Neutrophil (primary cell): ENCODE measurements at regions not wholly inside any gene's neighbourhood (a gene's known extent, or its start where the extent isn't known, plus 50 kb on each side); places are given as distances from the start of the nearest gene placed in this dataset.

ENCODE experiments used
- H3K27ac ChIP-seq: fragments of 200-600 bp; sonication (generic); 2 replicates; pipeline ENCODE4 v1.5.1; 2016; ENCODE audit warnings: mild to moderate bottlenecking, moderate library complexity
- H3K27me3 ChIP-seq: fragments of 200-600 bp; sonication (generic); 2 replicates; pipeline ENCODE4 v1.6.0; 2016; ENCODE audit warnings: mild to moderate bottlenecking
- H3K36me3 ChIP-seq: fragments of 200-600 bp; sonication (generic); 2 replicates; pipeline ENCODE4 v1.5.1; 2017
- H3K4me1 ChIP-seq, 2 experiments: fragments of 200-600 bp in 1 of 2; sonication (generic) in 1 of 2; 1 replicate in 1 of 2; 2 replicates in 1 of 2; pipeline versions ENCODE4 v1.5.1 to v1.6.1; 2013 to 2016; ENCODE audit warnings: low read depth in 1 of 2, low read length in 1 of 2, mild to moderate bottlenecking in 1 of 2, moderate library complexity in 1 of 2; ENCODE audit not compliant: control insufficient read depth in 1 of 2, insufficient read depth in 1 of 2
- H3K4me3 ChIP-seq, 2 experiments: fragments of 200-600 bp in 1 of 2; sonication (generic) in 1 of 2; 1 replicate in 1 of 2; 2 replicates in 1 of 2; pipeline ENCODE4 v1.5.1; 2013 to 2016; ENCODE audit warnings: low read depth in 1 of 2, low read length in 1 of 2, mild to moderate bottlenecking in 1 of 2, moderate library complexity in 1 of 2
- H3K9me3 ChIP-seq: fragments of 200-600 bp; sonication (generic); 2 replicates; pipeline ENCODE4 v1.5.1; 2016
- CTCF ChIP-seq: fragments of 200-600 bp; sonication (generic); IDR thresholded peaks from 2 replicates; pipeline ENCODE4 v1.5.1; 2016; ENCODE audit warnings: antibody characterized with exemption

GRCh38 chr1:38625939-38626338 lies 233.6 kb downstream of the RRAGC start:
- H3K27me3 ChIP-seq, result peaks cover 25% of the 10 kb centered on the region

GRCh38 chr1:38624336-38625039 lies 235.1 kb downstream of the RRAGC start:
- H3K27me3 ChIP-seq, result peaks cover 23% of the 10 kb centered on the region
- H3K9me3 ChIP-seq, result no peaks in the 10 kb centered on the region
- no peak overlapping the region for H3K4me3 ChIP-seq
- H3K4me1 ChIP-seq, result no peaks in the 10 kb centered on the region
- TF ChIP-seq CTCF, result no peak
- H3K27ac ChIP-seq, result no peak overlapping the region
- H3K36me3 ChIP-seq, result no peaks in the 10 kb centered on the region

More at GRCh38 chr1:38625939-38626338, 233.6 kb downstream of the RRAGC start:
- H3K4me1 ChIP-seq, result no peaks in the 10 kb centered on the region
- TF ChIP-seq CTCF, result no peak
- H3K36me3 ChIP-seq, result no peaks in the 10 kb centered on the region
- no peak overlapping the region for H3K27ac ChIP-seq
- H3K4me3 ChIP-seq, result no peak overlapping the region
- no peaks in the 10 kb centered on the region for H3K9me3 ChIP-seq

- H3K27ac ChIP-seq, result no peak overlapping the region
- TF ChIP-seq CTCF, result no peak
- H3K36me3 ChIP-seq, result no peaks in the 10 kb centered on the region
- H3K9me3 ChIP-seq, result no peaks in the 10 kb centered on the region
- H3K4me1 ChIP-seq, result no peaks in the 10 kb centered on the region
- peaks cover 32% of the 10 kb centered on the region for H3K27me3 ChIP-seq
- H3K4me3 ChIP-seq, result no peak overlapping the region
Observed at GRCh38 chr1:38623529-38623928, 236.0 kb downstream of the RRAGC start.

- no peaks in the 10 kb centered on the region for H3K36me3 ChIP-seq
- H3K4me1 ChIP-seq, result no peaks in the 10 kb centered on the region
- no peak overlapping the region for H3K27ac ChIP-seq
- peaks cover 40% of the 10 kb centered on the region for H3K27me3 ChIP-seq
- no peak overlapping the region for H3K4me3 ChIP-seq
- no peaks in the 10 kb centered on the region for H3K9me3 ChIP-seq
- TF ChIP-seq CTCF, result no peak
Observed at GRCh38 chr1:38622197-38622596, 237.4 kb downstream of the RRAGC start.

- H3K4me3 ChIP-seq, result no peak overlapping the region
- TF ChIP-seq CTCF, result no peak
- H3K27ac ChIP-seq, result no peak overlapping the region
- peaks cover 55% of the 10 kb centered on the region for H3K27me3 ChIP-seq
- no peaks in the 10 kb centered on the region for H3K9me3 ChIP-seq
- no peaks in the 10 kb centered on the region for H3K4me1 ChIP-seq
- H3K36me3 ChIP-seq, result no peaks in the 10 kb centered on the region
Observed at GRCh38 chr1:38616846-38617245, 242.7 kb downstream of the RRAGC start.
